A549 (cell line): ENCODE measurements at regions not wholly inside any gene's neighbourhood (a gene's known extent, or its start where the extent isn't known, plus 50 kb on each side); places are given as distances from the start of the nearest gene placed in this dataset.

Experiments
- ATAC-seq, 2 experiments: fragments of 200-7000 bp in 1 of 2; fragments of >200 bp in 1 of 2; cut with Nextera tagmentation in 1 of 2; cut with Tn5 transposase in 1 of 2; 3 replicates each; pipeline versions ENCODE4 v1.8.0 to v1.9.1; 2018 to 2020; ENCODE audit warnings: mild to moderate bottlenecking in 1 of 2, moderate library complexity in 1 of 2
- CTCF ChIA-PET: fragments of 300-600 bp; sonication (Branson Sonifier 250); formaldehyde crosslinking; extraction: SDS; loops from one replicate; lab custom pipeline; 2021; ENCODE audit warnings: antibody characterized with exemption, inconsistent platforms; lab: Yijun Ruan, JAX
- POLR2A ChIA-PET: fragments of 350-600 bp; formaldehyde crosslinking; extraction: SDS; loops from one replicate; lab custom pipeline; 2021; ENCODE audit warnings: antibody characterized with exemption, inconsistent platforms; lab: Yijun Ruan, JAX
- DNase-seq, 2 experiments: peaks; one replicate each; pipeline versions ENCODE4 v3.0.0 to v3.0.0-alpha.2; 2011 to 2016; ENCODE audit warnings: low read depth in 1 of 2, low spot score in 1 of 2
- FAIRE-seq: peaks from 2 replicates; lab custom pipeline; 2011; peaks lifted over from hg19 to GRCh38; lab: Jason Lieb, UNC
- H3K27ac ChIP-seq, 2 experiments: fragments of >200 bp; sonication (Bioruptor Twin); formaldehyde crosslinking; 3 replicates each; pipeline ENCODE4 v1.5.1; 2016 to 2017
- H3K4me1 ChIP-seq: fragments of >200 bp; sonication (Bioruptor Twin); formaldehyde crosslinking; 3 replicates; pipeline ENCODE4 v1.6.1; 2016
- H3K4me2 ChIP-seq: fragments of >200 bp; sonication (Bioruptor Twin); formaldehyde crosslinking; 3 replicates; pipeline ENCODE4 v1.6.1; 2016
- H3K4me3 ChIP-seq: fragments of >200 bp; sonication (Bioruptor Twin); formaldehyde crosslinking; 3 replicates; pipeline ENCODE4 v1.5.1; 2016
- H3K9me3 ChIP-seq: fragments of >200 bp; sonication (Bioruptor Twin); formaldehyde crosslinking; 3 replicates; pipeline ENCODE4 v1.6.1; 2016
- BHLHE40 ChIP-seq: IDR thresholded peaks from 2 replicates; pipeline ENCODE4 v1.6.1; 2012; ENCODE audit warnings: low read depth, low read length, inconsistent platforms
- CBX2 ChIP-seq: fragments of 200-600 bp; sonication (generic); IDR thresholded peaks from 2 replicates; pipeline ENCODE4 v1.6.1; 2016; ENCODE audit warnings: low read depth, mild to moderate bottlenecking, borderline replicate concordance
- CHD4 ChIP-seq: fragments of 200-600 bp; sonication (generic); IDR thresholded peaks from 2 replicates; pipeline ENCODE4 v1.6.1; 2016; ENCODE audit warnings: antibody characterized with exemption, mild to moderate bottlenecking, borderline replicate concordance
- EHMT2 ChIP-seq: fragments of 200-600 bp; sonication (generic); IDR thresholded peaks from 2 replicates; pipeline ENCODE4 v1.6.1; 2016; ENCODE audit warnings: antibody characterized with exemption, low read depth, mild to moderate bottlenecking, moderate library complexity
- ESRRA ChIP-seq: fragments of 150-350 bp; IDR thresholded peaks from 2 replicates; pipeline ENCODE4 v1.6.1; 2014; ENCODE audit warnings: mild to moderate bottlenecking, low read length, borderline replicate concordance
- FOXS1 ChIP-seq: fragments of 250-450 bp; sonication (Bioruptor Pico); IDR thresholded peaks from 2 replicates; pipeline ENCODE4 v1.5.0; 2020; ENCODE audit warnings: mild to moderate bottlenecking, moderate library complexity
- GATA3 ChIP-seq: IDR thresholded peaks from 2 replicates; pipeline ENCODE4 v1.6.1; 2012; ENCODE audit warnings: borderline replicate concordance
- HMGXB4 ChIP-seq: fragments of 250-450 bp; sonication (Bioruptor Pico); IDR thresholded peaks from 2 replicates; pipeline ENCODE4 v1.5.0; 2021; ENCODE audit warnings: mild to moderate bottlenecking, moderate library complexity, borderline replicate concordance
- HOXB13 ChIP-seq: fragments of 250-450 bp; sonication (Bioruptor Pico); IDR thresholded peaks from 2 replicates; pipeline ENCODE4 v1.5.0; 2020; ENCODE audit warnings: low read depth, mild to moderate bottlenecking, moderate library complexity
- HOXB5 ChIP-seq: fragments of 250-450 bp; sonication (Bioruptor Pico); IDR thresholded peaks from 2 replicates; pipeline ENCODE4 v1.5.0; 2020; ENCODE audit warnings: mild to moderate bottlenecking, moderate library complexity
- JUNB ChIP-seq: fragments of >200 bp; sonication (Bioruptor Twin); formaldehyde crosslinking; IDR thresholded peaks from 2 replicates; pipeline ENCODE4 v1.6.1; 2016
- KDM1A ChIP-seq: fragments of 200-600 bp; sonication (generic); IDR thresholded peaks from 2 replicates; pipeline ENCODE4 v1.6.1; 2016; ENCODE audit warnings: low read depth, mild to moderate bottlenecking
- KDM5A ChIP-seq: fragments of 200-600 bp; sonication (generic); IDR thresholded peaks from 2 replicates; pipeline ENCODE4 v1.6.1; 2016; ENCODE audit warnings: antibody characterized with exemption, mild to moderate bottlenecking
- NPAS2 ChIP-seq: fragments of 250-450 bp; sonication (Bioruptor Pico); IDR thresholded peaks from 2 replicates; pipeline ENCODE4 v1.8.0; 2022; ENCODE audit warnings: mild to moderate bottlenecking, moderate library complexity, borderline replicate concordance
- PBX3 ChIP-seq: IDR thresholded peaks from 2 replicates; pipeline ENCODE4 v1.6.1; 2012
- PHF8 ChIP-seq: fragments of 200-600 bp; sonication (generic); IDR thresholded peaks from 2 replicates; pipeline ENCODE4 v1.6.1; 2016; ENCODE audit warnings: low read depth, mild to moderate bottlenecking, antibody characterized with exemption, moderate library complexity, borderline replicate concordance
- POLR2A ChIP-seq: IDR thresholded peaks from 2 replicates; pipeline ENCODE4 v1.6.1; 2012; ENCODE audit warnings: mild to moderate bottlenecking, low read length
- TFCP2L1 ChIP-seq: fragments of 250-450 bp; sonication (Bioruptor Pico); IDR thresholded peaks from 2 replicates; pipeline ENCODE4 v1.5.0; 2021; ENCODE audit warnings: mild to moderate bottlenecking
- ZFP36 ChIP-seq: fragments of 450-650 bp; IDR thresholded peaks from 2 replicates; pipeline ENCODE4 v1.6.1; 2014; ENCODE audit warnings: borderline replicate concordance; ENCODE audit not compliant: partially characterized antibody
- ZNF302 ChIP-seq: fragments of 250-450 bp; sonication (Bioruptor Pico); IDR thresholded peaks from 2 replicates; pipeline ENCODE4 v1.9.0; 2021; ENCODE audit warnings: inconsistent platforms, mild to moderate bottlenecking, moderate library complexity
- ZSCAN20 ChIP-seq: fragments of 250-450 bp; sonication (Bioruptor Pico); IDR thresholded peaks from 2 replicates; pipeline ENCODE4 v1.8.0; 2022; ENCODE audit warnings: mild to moderate bottlenecking, moderate library complexity
- WGBS: methylation state at CpG from one replicate; pipeline ENCODE4 v1.1.6; 2017; ENCODE audit errors: missing lambda C conversion rate; 5-methylcytosine and 5-hydroxymethylcytosine counted together
- TF ChIP-seq, protein P1 (sequence below): fragments of 450-650 bp; IDR thresholded peaks from 2 replicates; pipeline ENCODE4 v1.6.1; 2014; ENCODE audit warnings: antibody characterized with exemption
- TF ChIP-seq, protein P2 (sequence below): fragments of >200 bp; sonication (Bioruptor Twin); formaldehyde crosslinking; IDR thresholded peaks from 3 replicates; pipeline ENCODE4 v1.6.1; 2016

DNA sequence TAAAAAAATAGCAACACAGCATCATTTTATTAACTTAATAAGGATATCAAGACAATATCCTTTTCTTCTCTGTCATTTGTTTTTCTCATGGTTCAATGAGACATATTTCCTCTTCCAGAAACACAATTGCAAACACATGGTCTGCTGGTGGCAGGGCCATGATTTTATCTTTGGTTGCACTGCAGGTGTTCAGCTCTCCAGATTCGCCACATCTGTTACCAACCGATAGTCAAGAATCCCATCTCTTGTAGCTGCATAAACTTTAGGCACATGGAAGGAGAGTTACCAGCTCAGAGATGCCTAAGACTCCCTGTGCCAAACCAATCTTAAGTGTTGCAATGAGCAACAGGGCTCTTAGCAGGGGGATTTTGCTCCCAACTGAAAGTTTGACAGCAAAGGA lies 1303.2 kb upstream of the CELF4 start:
- no peak for FAIRE-seq
- 49% methylated on average over 2 of the region's 2 CpGs for WGBS
- CTCF ChIA-PET: no interaction called here

DNA sequence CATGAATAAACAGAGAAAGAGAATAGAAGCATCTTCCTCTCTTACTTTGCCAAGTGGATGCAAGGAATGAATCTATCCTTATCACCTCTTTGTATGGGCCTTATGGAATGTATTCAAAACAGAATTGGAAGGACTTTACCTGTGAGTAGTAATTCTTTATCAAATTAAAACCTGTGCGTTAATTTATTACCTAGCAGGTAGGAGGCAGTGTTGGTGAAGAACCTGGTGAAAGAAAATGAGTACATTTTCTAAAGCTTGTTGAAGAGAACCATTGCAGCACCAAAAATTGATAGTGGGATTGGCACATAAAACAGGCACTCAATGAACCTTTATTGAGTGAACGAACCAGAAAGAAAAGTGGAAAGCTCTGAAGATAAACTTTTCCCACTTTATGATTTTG lies 1302.1 kb upstream of the CELF4 start:
- ChIA-PET CTCF (no interaction called here), POLR2A (no interaction called here)
- no peaks in the 10 kb centered on the region for H3K9me3 ChIP-seq
- WGBS: 26% methylated on average over 2 of the region's 2 CpGs
- no peak for FAIRE-seq
- no peak overlapping the region for H3K4me2 ChIP-seq
- no peak overlapping the region for H3K4me3 ChIP-seq
- DNase-seq: no peak
- no peak for TF ChIP-seq FOXS1
- no peak for TF ChIP-seq POLR2A
- TF ChIP-seq GATA3: no peak
- TF ChIP-seq JUNB: no peak
- TF ChIP-seq ZFP36: no peak
- no peak for TF ChIP-seq TFCP2L1
- no peak for TF ChIP-seq NPAS2
- no peak for ATAC-seq
- no peak overlapping the region for H3K27ac ChIP-seq
- no peaks in the 10 kb centered on the region for H3K4me1 ChIP-seq

More for the DNA sequence above, 1303.2 kb upstream of the CELF4 start:
- Histone ChIP-seq H3K9me3 (no peaks in the 10 kb centered on the region), H3K4me1 (no peaks in the 10 kb centered on the region), H3K4me2 (no peak overlapping the region), H3K4me3 (no peak overlapping the region), H3K27ac (no peak overlapping the region)
- TF ChIP-seq EHMT2 (no peak), ZFP36 (no peak), ZSCAN20 (CRISPR knock-in tag) (no peak), KDM1A (no peak), ZNF302 (CRISPR knock-in tag) (no peak), TFCP2L1 (no peak), HOXB5 (CRISPR knock-in tag) (no peak), ESRRA (no peak), HOXB13 (no peak)
- DNase-seq (no peak), ATAC-seq (no peak)
- POLR2A ChIA-PET: no interaction called here

DNA sequence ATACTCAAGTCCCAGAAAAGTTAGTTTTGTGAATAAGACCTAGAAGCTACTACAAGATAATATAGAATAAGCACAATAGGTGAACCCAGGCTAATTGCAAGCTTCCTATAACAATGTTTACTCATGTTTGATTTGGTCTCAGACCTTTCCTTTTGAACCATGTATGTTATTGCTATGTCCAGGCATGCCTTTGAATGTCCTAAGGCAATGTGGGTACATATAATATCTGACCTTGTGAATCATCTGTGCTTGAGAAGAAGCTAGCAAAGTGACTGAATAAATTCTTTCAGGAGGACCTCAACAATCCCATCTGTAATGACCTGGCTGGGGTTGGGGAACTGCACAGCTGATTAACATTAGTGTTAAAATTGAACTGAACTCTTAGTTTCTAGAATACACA lies 1285.9 kb upstream of the CELF4 start:
- no peaks in the 10 kb centered on the region for H3K4me1 ChIP-seq
- TF ChIP-seq, protein P1, sequence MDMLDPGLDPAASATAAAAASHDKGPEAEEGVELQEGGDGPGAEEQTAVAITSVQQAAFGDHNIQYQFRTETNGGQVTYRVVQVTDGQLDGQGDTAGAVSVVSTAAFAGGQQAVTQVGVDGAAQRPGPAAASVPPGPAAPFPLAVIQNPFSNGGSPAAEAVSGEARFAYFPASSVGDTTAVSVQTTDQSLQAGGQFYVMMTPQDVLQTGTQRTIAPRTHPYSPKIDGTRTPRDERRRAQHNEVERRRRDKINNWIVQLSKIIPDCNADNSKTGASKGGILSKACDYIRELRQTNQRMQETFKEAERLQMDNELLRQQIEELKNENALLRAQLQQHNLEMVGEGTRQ: no peak
- TF ChIP-seq KDM5A (no peak), KDM1A (no peak), ESRRA (no peak), PHF8 (no peak), CBX2 (no peak), BHLHE40 (no peak), PBX3 (no peak), HMGXB4 (CRISPR knock-in tag) (no peak), CHD4 (no peak)
- TF ChIP-seq, protein P2, sequence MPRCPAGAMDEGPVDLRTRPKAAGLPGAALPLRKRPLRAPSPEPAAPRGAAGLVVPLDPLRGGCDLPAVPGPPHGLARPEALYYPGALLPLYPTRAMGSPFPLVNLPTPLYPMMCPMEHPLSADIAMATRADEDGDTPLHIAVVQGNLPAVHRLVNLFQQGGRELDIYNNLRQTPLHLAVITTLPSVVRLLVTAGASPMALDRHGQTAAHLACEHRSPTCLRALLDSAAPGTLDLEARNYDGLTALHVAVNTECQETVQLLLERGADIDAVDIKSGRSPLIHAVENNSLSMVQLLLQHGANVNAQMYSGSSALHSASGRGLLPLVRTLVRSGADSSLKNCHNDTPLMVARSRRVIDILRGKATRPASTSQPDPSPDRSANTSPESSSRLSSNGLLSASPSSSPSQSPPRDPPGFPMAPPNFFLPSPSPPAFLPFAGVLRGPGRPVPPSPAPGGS: no peak
- TF ChIP-seq, all 56 proteins: peak for 0
- ChIA-PET POLR2A (no interaction called here), CTCF (no interaction called here)
- H3K4me3 ChIP-seq: no peak overlapping the region
- H3K27ac ChIP-seq: no peak overlapping the region
- DNase-seq (no peak), FAIRE-seq (no peak), ATAC-seq (no peak)
- no peaks in the 10 kb centered on the region for H3K9me3 ChIP-seq
- H3K4me2 ChIP-seq: no peak overlapping the region
